ENCODE measurements at regions not wholly inside any gene's neighbourhood (a gene's known extent, or its start where the extent isn't known, plus 50 kb on each side); places are given as distances from the start of the nearest gene placed in this dataset.

- no peak for TF ChIP-seq ZNF687 (IDR thresholded peaks at IDR 0.05)
Measured at GRCh38 chr20:1842281-1842680, 52.9 kb upstream of the SIRPA start (continued).

- H3K4me3 ChIP-seq, result no peak overlapping the region
- ChIA-PET RAD21 (ENCODE audit: unreplicated experiment) (no interaction called here), CTCF (interaction anchor here (1.4 to 2.3 kb wide), 2 partner anchors 9 to 41 kb away, joined by 4 read pairs; no protein-coding TSS in a partner anchor), POLR2A (no interaction called here), SMC1A (ENCODE audit: uncharacterized antibody, unreplicated experiment) (interaction anchor here (1.0 kb wide), 1 partner anchor 40 kb away, joined by 3 read pairs; no protein-coding TSS in a partner anchor)
- H3K36me3 ChIP-seq (ENCODE audit: control insufficient read depth in 2 of 2, insufficient read depth in 2 of 2, low read length in 1 of 2), result no peaks in the 10 kb centered on the region
- BruUV-seq (replicated peaks), result no TSS peak
- in situ Hi-C loops (cut with MboI) (no loop called here), intact Hi-C loops (cut with micrococcal nuclease; ENCODE audit: unreplicated experiment) (no loop called here)
- H4K20me1 ChIP-seq (ENCODE audit: control insufficient read depth, insufficient read depth), result no peaks in the 10 kb centered on the region
- no peak overlapping the region for H2AFZ ChIP-seq (ENCODE audit: control insufficient read depth, low read depth, low read length)
- H3K27me3 ChIP-seq (replicated peaks in 1 of 2; ENCODE audit: control insufficient read depth in 2 of 2, insufficient read depth in 2 of 2, low read length in 1 of 2), result 0 out of 4 replicates have a peak, but pooled peaks cover 0 to 2% of the 10 kb centered on the region in 2 experiments
- no peak overlapping the region for H3K27ac ChIP-seq (ENCODE audit: control insufficient read depth, insufficient read depth)
- 58% methylated on average over 5 of the region's 6 CpGs for WGBS (ENCODE audit: insufficient coverage, insufficient replicate concordance, low lambda C conversion rate, missing lambda C conversion rate)
- H3K9ac ChIP-seq (ENCODE audit: control insufficient read depth, insufficient read depth, low read length), result no peak overlapping the region
- no peak overlapping the region for H3K4me2 ChIP-seq (ENCODE audit: control insufficient read depth, insufficient read depth)
- H3K79me2 ChIP-seq (ENCODE audit: control insufficient read depth, insufficient read depth, low read length), result no peaks in the 10 kb centered on the region
- ATAC-seq, result no peak
- no peak for FAIRE-seq
- H3K9me3 ChIP-seq (replicated peaks; ENCODE audit: control insufficient read depth, insufficient read depth, low read length), result no peaks in the 10 kb centered on the region
- peaks cover 21% of the 10 kb centered on the region for H3K4me1 ChIP-seq (ENCODE audit: control insufficient read depth, insufficient read depth, low read length)
- no peak for DNase-seq (ENCODE audit: low read depth, low spot score)
- TF ChIP-seq E4F1 (IDR thresholded peaks at IDR 0.05; ENCODE audit: borderline replicate concordance, partially characterized antibody), result no peak
- no peak for TF ChIP-seq ZNF687 (IDR thresholded peaks at IDR 0.05)
- TF ChIP-seq SMARCA5 (IDR thresholded peaks at IDR 0.05), result no peak
- no peak for TF ChIP-seq KLF5 (IDR thresholded peaks at IDR 0.05; ENCODE audit: partially characterized antibody)
- no peak for TF ChIP-seq SIX5 (IDR thresholded peaks at IDR 0.05; ENCODE audit: low read depth, low read length, severe bottlenecking)
- TF ChIP-seq CBX5 (IDR thresholded peaks at IDR 0.05; ENCODE audit: low read depth), result no peak
- no peak for TF ChIP-seq WRNIP1 (IDR thresholded peaks at IDR 0.05; ENCODE audit: borderline replicate concordance, low read depth, low read length)
- no peak for TF ChIP-seq TCF3 (IDR thresholded peaks at IDR 0.05; ENCODE audit: borderline replicate concordance, insufficient read depth, low read depth, low read length)
- TF ChIP-seq ZZZ3 (IDR thresholded peaks at IDR 0.05; ENCODE audit: control insufficient read depth, insufficient read length, low read depth), result no peak
- no peak for TF ChIP-seq FOXK2 (IDR thresholded peaks at IDR 0.05)
- TF ChIP-seq NBN (IDR thresholded peaks at IDR 0.05), result no peak
Measured at GRCh38 chr20:1841554-1842140, 53.6 kb upstream of the SIRPA start.

Measured in GM12878 (cell line).